K562 (cell line): ENCODE measurements at regions not wholly inside any gene's neighbourhood (a gene's known extent, or its start where the extent isn't known, plus 50 kb on each side); places are given as distances from the start of the nearest gene placed in this dataset.
"Not testable (repeated sequence)": the region's sequence is repeated elsewhere in the genome, so short reads cannot be mapped to it uniquely, and the experiment has no call there.

ENCODE experiments used
- CEBPG ChIP-seq, 3 experiments: fragments of 200-800 bp in 1 of 3; sonication (Bioruptor generic) in 1 of 3; sonication (generic) in 1 of 3; formaldehyde crosslinking in 1 of 3; IDR thresholded peaks in 2 of 3; conservative IDR thresholded peaks in 1 of 3; 2 replicates each; pipeline versions ENCODE4 v1.6.1 to v1.8.0; 2016 to 2022; ENCODE audit warnings: missing compliant biosample characterization in 2 of 3, missing genetic modification characterization in 2 of 3, mild to moderate bottlenecking in 1 of 3, missing genetic modification reagents in 1 of 3
- KDM4B ChIP-seq, 2 experiments: fragments of 450-650 bp in 1 of 2; sonication (generic) in 1 of 2; IDR thresholded peaks; 2 replicates each; pipeline ENCODE4 v1.6.1; 2016 to 2017; ENCODE audit warnings: borderline replicate concordance in 2 of 2, antibody characterized with exemption in 1 of 2, low read depth in 1 of 2, mild to moderate bottlenecking in 1 of 2
- TEAD4 ChIP-seq, 2 experiments: sonication (generic) in 1 of 2; formaldehyde crosslinking in 1 of 2; IDR thresholded peaks; 2 replicates each; pipeline versions ENCODE4 v1.6.1 to v1.8.0; 2012 to 2022; ENCODE audit warnings: borderline replicate concordance in 1 of 2, inconsistent platforms in 1 of 2, low read length in 1 of 2, mild to moderate bottlenecking in 1 of 2, missing genetic modification reagents in 1 of 2
- TF ChIP-seq, protein P1 (sequence below), 2 experiments: fragments of 450-650 bp in 1 of 2; sonication (generic) in 1 of 2; formaldehyde crosslinking in 1 of 2; IDR thresholded peaks; 2 replicates each; pipeline versions ENCODE4 v1.7.1 to v1.9.0; 2016 to 2022; ENCODE audit warnings: inconsistent platforms in 1 of 2, mild to moderate bottlenecking in 1 of 2, missing genetic modification reagents in 1 of 2
- TF ChIP-seq, protein P2 (sequence below): fragments of 450-650 bp; formaldehyde crosslinking; IDR thresholded peaks from 2 replicates; pipeline ENCODE4 v1.4.0; 2020; ENCODE audit warnings: mild to moderate bottlenecking, moderate library complexity
- TF ChIP-seq, protein P3 (sequence below), 3 experiments: fragments of 200-800 bp in 1 of 3; fragments of 250-450 bp in 1 of 3; fragments of 450-650 bp in 1 of 3; sonication (Bioruptor Pico) in 1 of 3; sonication (Bioruptor generic) in 1 of 3; formaldehyde crosslinking in 1 of 3; IDR thresholded peaks; 2 replicates each; pipeline versions ENCODE4 v1.6.1 to v1.8.0; 2016 to 2022; ENCODE audit warnings: mild to moderate bottlenecking in 2 of 3, missing genetic modification characterization in 2 of 3, missing compliant biosample characterization in 1 of 3, moderate library complexity in 1 of 3

DNA sequence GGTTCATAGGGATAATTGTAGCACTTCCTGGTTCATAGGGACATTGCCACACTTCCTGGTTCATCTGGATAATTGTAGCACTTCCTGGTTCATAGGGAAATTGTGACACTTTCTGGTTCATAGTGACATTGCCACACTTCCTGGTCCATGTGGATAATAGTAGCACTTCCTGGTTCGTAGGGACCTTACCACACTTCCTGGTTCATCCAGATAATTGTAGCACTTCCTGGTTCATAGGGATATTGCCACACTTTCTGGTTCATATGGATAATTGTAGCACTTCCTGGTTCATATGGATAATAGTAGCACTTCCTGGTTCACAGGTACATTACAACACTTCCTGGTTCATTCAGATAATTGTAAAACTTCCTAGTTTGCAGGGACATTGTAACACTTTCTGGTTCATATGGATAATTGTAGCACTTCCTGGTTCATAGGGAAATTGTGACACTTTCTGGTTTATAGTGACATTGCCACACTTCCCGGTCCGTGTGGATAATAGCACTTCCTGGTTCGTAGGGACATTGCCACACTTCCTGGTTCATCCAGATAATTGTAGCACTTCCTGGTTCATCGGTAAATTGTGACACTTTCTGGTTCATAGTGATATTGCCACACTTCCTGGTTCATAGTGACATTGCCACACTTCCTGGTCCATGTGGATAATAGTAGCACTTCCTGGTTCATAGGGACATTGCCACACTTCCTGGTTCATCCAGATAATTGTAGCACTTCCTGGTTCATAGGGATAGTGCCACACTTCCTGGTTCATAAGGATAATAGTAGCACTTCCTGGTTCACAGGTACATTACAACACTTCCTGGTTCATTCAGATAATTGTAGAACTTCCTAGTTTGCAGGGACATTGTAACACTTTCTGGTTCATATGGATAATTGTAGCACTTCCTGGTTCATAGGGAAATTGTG, 60.8 kb upstream of the CD99 start (continued):
- TF ChIP-seq, protein P1, sequence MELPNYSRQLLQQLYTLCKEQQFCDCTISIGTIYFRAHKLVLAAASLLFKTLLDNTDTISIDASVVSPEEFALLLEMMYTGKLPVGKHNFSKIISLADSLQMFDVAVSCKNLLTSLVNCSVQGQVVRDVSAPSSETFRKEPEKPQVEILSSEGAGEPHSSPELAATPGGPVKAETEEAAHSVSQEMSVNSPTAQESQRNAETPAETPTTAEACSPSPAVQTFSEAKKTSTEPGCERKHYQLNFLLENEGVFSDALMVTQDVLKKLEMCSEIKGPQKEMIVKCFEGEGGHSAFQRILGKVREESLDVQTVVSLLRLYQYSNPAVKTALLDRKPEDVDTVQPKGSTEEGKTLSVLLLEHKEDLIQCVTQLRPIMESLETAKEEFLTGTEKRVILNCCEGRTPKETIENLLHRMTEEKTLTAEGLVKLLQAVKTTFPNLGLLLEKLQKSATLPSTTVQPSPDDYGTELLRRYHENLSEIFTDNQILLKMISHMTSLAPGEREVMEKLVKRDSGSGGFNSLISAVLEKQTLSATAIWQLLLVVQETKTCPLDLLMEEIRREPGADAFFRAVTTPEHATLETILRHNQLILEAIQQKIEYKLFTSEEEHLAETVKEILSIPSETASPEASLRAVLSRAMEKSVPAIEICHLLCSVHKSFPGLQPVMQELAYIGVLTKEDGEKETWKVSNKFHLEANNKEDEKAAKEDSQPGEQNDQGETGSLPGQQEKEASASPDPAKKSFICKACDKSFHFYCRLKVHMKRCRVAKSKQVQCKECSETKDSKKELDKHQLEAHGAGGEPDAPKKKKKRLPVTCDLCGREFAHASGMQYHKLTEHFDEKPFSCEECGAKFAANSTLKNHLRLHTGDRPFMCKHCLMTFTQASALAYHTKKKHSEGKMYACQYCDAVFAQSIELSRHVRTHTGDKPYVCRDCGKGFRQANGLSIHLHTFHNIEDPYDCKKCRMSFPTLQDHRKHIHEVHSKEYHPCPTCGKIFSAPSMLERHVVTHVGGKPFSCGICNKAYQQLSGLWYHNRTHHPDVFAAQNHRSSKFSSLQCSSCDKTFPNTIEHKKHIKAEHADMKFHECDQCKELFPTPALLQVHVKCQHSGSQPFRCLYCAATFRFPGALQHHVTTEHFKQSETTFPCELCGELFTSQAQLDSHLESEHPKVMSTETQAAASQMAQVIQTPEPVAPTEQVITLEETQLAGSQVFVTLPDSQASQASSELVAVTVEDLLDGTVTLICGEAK (IDR thresholded peaks at IDR 0.05): peak; percentile 97
- TF ChIP-seq, protein P1 (CRISPR knock-in tag; IDR thresholded peaks at IDR 0.05): peak; percentile 13; the same call in 1 of the 2 replicates
- TF ChIP-seq KDM4B (IDR thresholded peaks at IDR 0.05; ENCODE audit: borderline replicate concordance in 2 of 2, low read depth in 1 of 2) (peak in 1 of 2 experiments; percentile 74; a peak in 2 of 4 replicates), TEAD4 (IDR thresholded peaks at IDR 0.05; ENCODE audit: low read length) (peak; percentile 16; the same call in 1 of the 2 replicates), CEBPG (CRISPR knock-in tag; IDR thresholded peaks at IDR 0.05) (peak; percentile 86), CEBPG (tag; conservative IDR thresholded peaks at IDR 0.05 in 1 of 2, IDR thresholded peaks at IDR 0.05 in 1 of 2) (peak; percentile 71 to 88)
- not testable (repeated sequence) for TF ChIP-seq TEAD4 (CRISPR knock-in tag; IDR thresholded peaks at IDR 0.05; ENCODE audit: borderline replicate concordance)
- TF ChIP-seq, protein P2, sequence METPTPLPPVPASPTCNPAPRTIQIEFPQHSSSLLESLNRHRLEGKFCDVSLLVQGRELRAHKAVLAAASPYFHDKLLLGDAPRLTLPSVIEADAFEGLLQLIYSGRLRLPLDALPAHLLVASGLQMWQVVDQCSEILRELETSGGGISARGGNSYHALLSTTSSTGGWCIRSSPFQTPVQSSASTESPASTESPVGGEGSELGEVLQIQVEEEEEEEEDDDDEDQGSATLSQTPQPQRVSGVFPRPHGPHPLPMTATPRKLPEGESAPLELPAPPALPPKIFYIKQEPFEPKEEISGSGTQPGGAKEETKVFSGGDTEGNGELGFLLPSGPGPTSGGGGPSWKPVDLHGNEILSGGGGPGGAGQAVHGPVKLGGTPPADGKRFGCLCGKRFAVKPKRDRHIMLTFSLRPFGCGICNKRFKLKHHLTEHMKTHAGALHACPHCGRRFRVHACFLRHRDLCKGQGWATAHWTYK (CRISPR knock-in tag): peak; percentile 91
- TF ChIP-seq, protein P3, sequence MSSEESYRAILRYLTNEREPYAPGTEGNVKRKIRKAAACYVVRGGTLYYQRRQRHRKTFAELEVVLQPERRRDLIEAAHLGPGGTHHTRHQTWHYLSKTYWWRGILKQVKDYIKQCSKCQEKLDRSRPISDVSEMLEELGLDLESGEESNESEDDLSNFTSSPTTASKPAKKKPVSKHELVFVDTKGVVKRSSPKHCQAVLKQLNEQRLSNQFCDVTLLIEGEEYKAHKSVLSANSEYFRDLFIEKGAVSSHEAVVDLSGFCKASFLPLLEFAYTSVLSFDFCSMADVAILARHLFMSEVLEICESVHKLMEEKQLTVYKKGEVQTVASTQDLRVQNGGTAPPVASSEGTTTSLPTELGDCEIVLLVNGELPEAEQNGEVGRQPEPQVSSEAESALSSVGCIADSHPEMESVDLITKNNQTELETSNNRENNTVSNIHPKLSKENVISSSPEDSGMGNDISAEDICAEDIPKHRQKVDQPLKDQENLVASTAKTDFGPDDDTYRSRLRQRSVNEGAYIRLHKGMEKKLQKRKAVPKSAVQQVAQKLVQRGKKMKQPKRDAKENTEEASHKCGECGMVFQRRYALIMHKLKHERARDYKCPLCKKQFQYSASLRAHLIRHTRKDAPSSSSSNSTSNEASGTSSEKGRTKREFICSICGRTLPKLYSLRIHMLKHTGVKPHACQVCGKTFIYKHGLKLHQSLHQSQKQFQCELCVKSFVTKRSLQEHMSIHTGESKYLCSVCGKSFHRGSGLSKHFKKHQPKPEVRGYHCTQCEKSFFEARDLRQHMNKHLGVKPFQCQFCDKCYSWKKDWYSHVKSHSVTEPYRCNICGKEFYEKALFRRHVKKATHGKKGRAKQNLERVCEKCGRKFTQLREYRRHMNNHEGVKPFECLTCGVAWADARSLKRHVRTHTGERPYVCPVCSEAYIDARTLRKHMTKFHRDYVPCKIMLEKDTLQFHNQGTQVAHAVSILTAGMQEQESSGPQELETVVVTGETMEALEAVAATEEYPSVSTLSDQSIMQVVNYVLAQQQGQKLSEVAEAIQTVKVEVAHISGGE (CRISPR knock-in tag; IDR thresholded peaks at IDR 0.05): peak; percentile 29 to 95 (median 72); a peak in 5 of 6 replicates
